GM12878 (cell line): ENCODE measurements at regions not wholly inside any gene's neighbourhood (a gene's known extent, or its start where the extent isn't known, plus 50 kb on each side); places are given as distances from the start of the nearest gene placed in this dataset.

ENCODE experiments used
- ATAC-seq: fragments of 200-7000 bp; cut with Tn5 transposase; 3 replicates; pipeline ENCODE4 v1.9.1; 2020; ENCODE audit warnings: mild to moderate bottlenecking, moderate library complexity
- BruUV-seq: library from RNA; stranded (reverse); fragments of 400-500 nt; replicated peaks from 2 replicates; lab custom pipeline; 2021; lab: Mats Ljungman, UMichigan
- CTCF ChIA-PET: fragments of 300-600 bp; sonication (Branson Sonifier 250); formaldehyde crosslinking; extraction: SDS; loops from one replicate; lab custom pipeline; 2021; ENCODE audit warnings: inconsistent platforms; lab: Yijun Ruan, JAX
- POLR2A ChIA-PET: fragments of 350-600 bp; formaldehyde crosslinking; extraction: SDS; loops from one replicate; lab custom pipeline; 2021; ENCODE audit warnings: inconsistent platforms; lab: Charles Lee
- RAD21 ChIA-PET: fragments of 300-600 bp; sonication (Branson Sonifier 250); formaldehyde crosslinking; loops from one replicate; lab custom pipeline; 2023; ENCODE audit warnings: antibody characterized with exemption; ENCODE audit not compliant: unreplicated experiment; lab: Charles Lee
- SMC1A ChIA-PET: fragments of 300-600 bp; sonication (Branson Sonifier 250); formaldehyde crosslinking; loops from one replicate; lab custom pipeline; 2023; ENCODE audit not compliant: unreplicated experiment, uncharacterized antibody; lab: Charles Lee
- DNase-seq: peaks from one replicate; pipeline ENCODE4 v3.0.0-alpha.2; 2011; ENCODE audit warnings: low read depth, low spot score
- FAIRE-seq: peaks from 3 replicates; lab custom pipeline; 2011; peaks lifted over from hg19 to GRCh38; lab: Jason Lieb, UNC
- H2AFZ ChIP-seq: 2 replicates; pipeline ENCODE4 v1.6.0; 2011; ENCODE audit warnings: low read depth, low read length, control low read depth; ENCODE audit not compliant: control insufficient read depth
- H3K27ac ChIP-seq: 2 replicates; pipeline ENCODE4 v1.5.1; 2011; ENCODE audit warnings: control low read depth; ENCODE audit not compliant: control insufficient read depth, insufficient read depth
- H3K27me3 ChIP-seq, 2 experiments: replicated peaks in 1 of 2; 2 replicates each; pipeline versions ENCODE4 v1.6.0 to v1.6.1; 2011; ENCODE audit warnings: low read length in 1 of 2; ENCODE audit not compliant: control insufficient read depth in 2 of 2, insufficient read depth in 2 of 2
- H3K36me3 ChIP-seq, 2 experiments: 2 replicates each; pipeline ENCODE4 v1.5.1; 2011; ENCODE audit warnings: low read length in 1 of 2; ENCODE audit not compliant: control insufficient read depth in 2 of 2, insufficient read depth in 2 of 2
- H3K4me1 ChIP-seq: 2 replicates; pipeline ENCODE4 v1.6.1; 2011; ENCODE audit warnings: mild to moderate bottlenecking, low read length, moderate library complexity, mixed read lengths; ENCODE audit not compliant: control insufficient read depth, insufficient read depth
- H3K4me2 ChIP-seq: 2 replicates; pipeline ENCODE4 v1.6.0; 2011; ENCODE audit warnings: control low read depth; ENCODE audit not compliant: control insufficient read depth, insufficient read depth
- H3K4me3 ChIP-seq: fragments of 200-600 bp; sonication (generic); 2 replicates; pipeline ENCODE4 v1.5.1; 2016
- H3K79me2 ChIP-seq: 2 replicates; pipeline ENCODE4 v1.6.0; 2011; ENCODE audit warnings: low read length; ENCODE audit not compliant: control insufficient read depth, insufficient read depth
- H3K9ac ChIP-seq: 2 replicates; pipeline ENCODE4 v1.8.0; 2011; ENCODE audit warnings: low read length, control low read depth, mixed read lengths; ENCODE audit not compliant: control insufficient read depth, insufficient read depth
- H3K9me3 ChIP-seq: replicated peaks from 3 replicates; pipeline ENCODE4 v1.5.1; 2011; ENCODE audit warnings: mild to moderate bottlenecking, low read length; ENCODE audit not compliant: control insufficient read depth, insufficient read depth
- H4K20me1 ChIP-seq: 2 replicates; pipeline ENCODE4 v1.6.0; 2011; ENCODE audit not compliant: control insufficient read depth, insufficient read depth
- IRF5 ChIP-seq: fragments of 450-650 bp; IDR thresholded peaks from 2 replicates; pipeline ENCODE4 v1.6.1; 2017; ENCODE audit warnings: borderline replicate concordance
- MEF2B ChIP-seq: fragments of 450-650 bp; IDR thresholded peaks from 2 replicates; pipeline ENCODE4 v1.6.1; 2018; ENCODE audit warnings: mild to moderate bottlenecking, moderate library complexity; ENCODE audit not compliant: partially characterized antibody, poor library complexity, severe bottlenecking
- PBX3 ChIP-seq: IDR thresholded peaks from 2 replicates; pipeline ENCODE4 v1.6.1; 2011; ENCODE audit warnings: mild to moderate bottlenecking, low read depth, low read length, moderate library complexity; ENCODE audit not compliant: insufficient replicate concordance
- SKIL ChIP-seq: fragments of 450-650 bp; IDR thresholded peaks from 2 replicates; pipeline ENCODE4 v1.6.1; 2017; ENCODE audit warnings: mild to moderate bottlenecking, low read depth, inconsistent platforms; ENCODE audit not compliant: poor library complexity, severe bottlenecking
- ZBTB33 ChIP-seq: fragments of 450-650 bp; IDR thresholded peaks from 2 replicates; pipeline ENCODE4 v1.6.1; 2017; ENCODE audit warnings: mild to moderate bottlenecking
- ZNF217 ChIP-seq: fragments of 450-650 bp; IDR thresholded peaks from 2 replicates; pipeline ENCODE4 v1.6.1; 2017; ENCODE audit warnings: antibody characterized with exemption, mild to moderate bottlenecking
- WGBS: methylation state at CpG from one replicate; pipeline ENCODE4 v1.1.6; 2016; ENCODE audit warnings: low lambda C conversion rate; ENCODE audit not compliant: insufficient replicate concordance, insufficient coverage; ENCODE audit errors: missing lambda C conversion rate; 5-methylcytosine and 5-hydroxymethylcytosine counted together
- in situ Hi-C: fragments of 300-500 bp; cut with MboI; formaldehyde crosslinking; loops from 9 replicates; pipeline ENCODE4 v1.14.3; 2018; ENCODE audit warnings: mixed read lengths
- intact Hi-C: fragments of 100-400 bp; cut with micrococcal nuclease; formaldehyde crosslinking; loops from one replicate; pipeline ENCODE4 v1.14.2; 2022; ENCODE audit not compliant: unreplicated experiment

GRCh38 chr17:27396941-27397340 lies 59.3 kb upstream of the KSR1 start:
- WGBS, result 0% methylated on average over 1 of the region's 1 CpG
- no peak overlapping the region for H3K9ac ChIP-seq
- DNase-seq (no peak), FAIRE-seq (no peak), ATAC-seq (no peak)
- H3K27me3 ChIP-seq, result no peaks in the 10 kb centered on the region; a peak in 1 of 4 replicates
- intact Hi-C loops (no loop called here), in situ Hi-C loops (loop anchor here (5.0 kb wide), 1 partner anchor 35 kb away; no protein-coding TSS in a partner anchor)
- ChIA-PET SMC1A (no interaction called here), POLR2A (no interaction called here), CTCF (no interaction called here), RAD21 (no interaction called here)
- H3K4me3 ChIP-seq, result no peak overlapping the region
- H3K79me2 ChIP-seq, result no peaks in the 10 kb centered on the region
- no peak overlapping the region for H3K4me2 ChIP-seq
- BruUV-seq, result no TSS peak
- H3K9me3 ChIP-seq, result peaks cover 2% of the 10 kb centered on the region; the same call in 2 of the 3 replicates
- H3K4me1 ChIP-seq, result no peaks in the 10 kb centered on the region
- no peak overlapping the region for H2AFZ ChIP-seq
- H3K36me3 ChIP-seq, result no peaks in the 10 kb centered on the region
- H3K27ac ChIP-seq, result no peak overlapping the region
- TF ChIP-seq SKIL (no peak), ZNF217 (no peak), ZBTB33 (no peak), IRF5 (no peak), MEF2B (no peak), PBX3 (no peak)
- no peaks in the 10 kb centered on the region for H4K20me1 ChIP-seq
